CD4-positive, alpha-beta memory T cell (primary cell): ENCODE measurements at regions not wholly inside any gene's neighbourhood (a gene's known extent, or its start where the extent isn't known, plus 50 kb on each side); places are given as distances from the start of the nearest gene placed in this dataset.
"Not testable (repeated sequence)": the region's sequence is repeated elsewhere in the genome, so short reads cannot be mapped to it uniquely, and the experiment has no call there.

Experiments used
- CTCF ChIA-PET: fragments of 350-600 bp; sonication (Branson Sonifier 250); formaldehyde crosslinking; loops from one replicate; lab custom pipeline; 2021; ENCODE audit warnings: inconsistent platforms; ENCODE audit not compliant: partially characterized antibody; lab: Charles Lee
- POLR2A ChIA-PET: fragments of 350-600 bp; sonication (Branson Sonifier 250); formaldehyde crosslinking; loops from one replicate; lab custom pipeline; 2021; ENCODE audit not compliant: partially characterized antibody; lab: Charles Lee
- DNase-seq, 5 donors: peaks; one replicate each; pipeline versions ENCODE4 v3.0.0 to v3.0.0-alpha.2; 2020 to 2022; ENCODE audit warnings: mixed read lengths in 1 of 5
- H3K27ac ChIP-seq: one replicate; pipeline ENCODE4 v1.7.0; 2013; ENCODE audit warnings: low read depth, low read length
- H3K27me3 ChIP-seq: 2 replicates; pipeline ENCODE4 v1.7.0; 2013; ENCODE audit warnings: mild to moderate bottlenecking, low read length, moderate library complexity; ENCODE audit not compliant: insufficient read depth
- H3K36me3 ChIP-seq: 2 replicates; pipeline ENCODE4 v1.7.0; 2013; ENCODE audit warnings: mild to moderate bottlenecking, low read length, moderate library complexity; ENCODE audit not compliant: insufficient read depth
- H3K4me1 ChIP-seq: 2 replicates; pipeline ENCODE4 v1.7.0; 2013; ENCODE audit warnings: mild to moderate bottlenecking, low read length, moderate library complexity; ENCODE audit not compliant: insufficient read depth
- H3K4me3 ChIP-seq, 2 donors: one replicate each; pipeline ENCODE4 v1.7.0; 2013; ENCODE audit warnings: low read length in 2 of 2, mild to moderate bottlenecking in 1 of 2
- H3K9me3 ChIP-seq, 2 donors: one replicate each; pipeline ENCODE4 v1.7.0; 2013; ENCODE audit warnings: low read length in 2 of 2, control low read depth in 1 of 2; ENCODE audit not compliant: control insufficient read depth in 1 of 2
- H3K27ac Mint-ChIP-seq, 7 donors: one replicate each; pipeline ENCODE4 v1.8.0; 2020 to 2021; ENCODE audit warnings: mixed read lengths in 7 of 7, mild to moderate bottlenecking in 6 of 7, inconsistent platforms in 3 of 7, moderate library complexity in 3 of 7
- H3K27me3 Mint-ChIP-seq, 2 donors: one replicate each; pipeline ENCODE4 v1.8.0; 2020 to 2021; ENCODE audit warnings: mixed read lengths in 2 of 2
- H3K36me3 Mint-ChIP-seq, 2 donors: one replicate each; pipeline ENCODE4 v1.8.0; 2020 to 2021; ENCODE audit warnings: mixed read lengths in 2 of 2, inconsistent platforms in 1 of 2, mild to moderate bottlenecking in 1 of 2
- H3K4me1 Mint-ChIP-seq, 4 donors: one replicate each; pipeline ENCODE4 v1.8.0; 2020 to 2021; ENCODE audit warnings: mixed read lengths in 4 of 4, mild to moderate bottlenecking in 1 of 4
- H3K4me3 Mint-ChIP-seq, 8 donors: one replicate each; pipeline ENCODE4 v1.8.0; 2020 to 2021; ENCODE audit warnings: mixed read lengths in 8 of 8, mild to moderate bottlenecking in 7 of 8, moderate library complexity in 6 of 8, inconsistent platforms in 3 of 8
- H3K9me3 Mint-ChIP-seq, 8 donors: one replicate each; pipeline ENCODE4 v1.8.0; 2020 to 2021; ENCODE audit warnings: mixed read lengths in 8 of 8, mild to moderate bottlenecking in 5 of 8, inconsistent platforms in 3 of 8, moderate library complexity in 1 of 8
- intact Hi-C: fragments of 100-400 bp; cut with micrococcal nuclease; formaldehyde crosslinking; loops from one replicate; pipeline ENCODE4 v1.15.1; 2023

GRCh38 chr2:180234991-180235390 is 227.9 kb upstream of the CWC22 start:
- H3K27me3 Mint-ChIP-seq, H3K9me3 ChIP-seq, POLR2A ChIA-PET, intact Hi-C loops, H3K36me3 ChIP-seq, H3K4me1 Mint-ChIP-seq, H3K27ac Mint-ChIP-seq, H3K4me1 ChIP-seq, CTCF ChIA-PET, H3K9me3 Mint-ChIP-seq, H3K27me3 ChIP-seq, DNase-seq, H3K4me3 ChIP-seq, H3K4me3 Mint-ChIP-seq, H3K27ac ChIP-seq, H3K36me3 Mint-ChIP-seq: not testable (repeated sequence)

- Histone ChIP-seq H3K9me3 (no peaks in the 10 kb centered on the region), H3K4me3 (no peak overlapping the region), H3K27ac (no peak overlapping the region), H3K4me1 (no peaks in the 10 kb centered on the region), H3K36me3 (no peaks in the 10 kb centered on the region), H3K27me3 (no peaks in the 10 kb centered on the region)
- ChIA-PET CTCF (no interaction called here), POLR2A (no interaction called here)
- H3K27ac Mint-ChIP-seq: no peak overlapping the region
- DNase-seq: no peak
- intact Hi-C loops: no loop called here
- H3K9me3 Mint-ChIP-seq: peaks cover 0 to 3% (median 0%) of the 10 kb centered on the region in 8 donors
- H3K4me1 Mint-ChIP-seq: no peaks in the 10 kb centered on the region
- no peaks in the 10 kb centered on the region for H3K36me3 Mint-ChIP-seq
- H3K4me3 Mint-ChIP-seq: no peak overlapping the region
- H3K27me3 Mint-ChIP-seq: peaks cover 0 to 2% of the 10 kb centered on the region in 2 donors
Measured at GRCh38 chr2:180231015-180231414, 223.9 kb upstream of the CWC22 start.

- intact Hi-C loops: no loop called here
- POLR2A ChIA-PET: no interaction called here
- H3K36me3 Mint-ChIP-seq: no peaks in the 10 kb centered on the region
- Histone ChIP-seq H3K27me3 (no peaks in the 10 kb centered on the region), H3K9me3 (no peaks in the 10 kb centered on the region), H3K27ac (no peak overlapping the region), H3K4me3 (no peak overlapping the region), H3K36me3 (no peaks in the 10 kb centered on the region), H3K4me1 (no peaks in the 10 kb centered on the region)
- H3K27ac Mint-ChIP-seq: no peak overlapping the region
- CTCF ChIA-PET: no interaction called here
- H3K27me3 Mint-ChIP-seq: peaks cover 0 to 2% of the 10 kb centered on the region in 2 donors
- no peaks in the 10 kb centered on the region for H3K4me1 Mint-ChIP-seq
- H3K4me3 Mint-ChIP-seq: no peak overlapping the region
- peaks cover 0 to 9% (median 5%) of the 10 kb centered on the region in 8 donors for H3K9me3 Mint-ChIP-seq
- no peak for DNase-seq
Measured at GRCh38 chr2:180227461-180227860, 220.4 kb upstream of the CWC22 start.

- intact Hi-C loops: no loop called here
- ChIA-PET POLR2A (no interaction called here), CTCF (no interaction called here)
- peaks cover 0 to 9% (median 5%) of the 10 kb centered on the region in 8 donors for H3K9me3 Mint-ChIP-seq
- Histone ChIP-seq H3K4me1 (no peaks in the 10 kb centered on the region), H3K9me3 (no peaks in the 10 kb centered on the region), H3K27ac (no peak overlapping the region), H3K4me3 (no peak overlapping the region), H3K27me3 (no peaks in the 10 kb centered on the region), H3K36me3 (no peaks in the 10 kb centered on the region)
- no peaks in the 10 kb centered on the region for H3K4me1 Mint-ChIP-seq
- no peak for DNase-seq
- no peak overlapping the region for H3K27ac Mint-ChIP-seq
- peaks cover 0 to 2% of the 10 kb centered on the region in 2 donors for H3K27me3 Mint-ChIP-seq
- no peak overlapping the region for H3K4me3 Mint-ChIP-seq
- H3K36me3 Mint-ChIP-seq: no peaks in the 10 kb centered on the region
Measured at GRCh38 chr2:180225118-180225517, 218.0 kb upstream of the CWC22 start.

- Histone ChIP-seq H3K27ac (no peak overlapping the region), H3K27me3 (no peaks in the 10 kb centered on the region), H3K36me3 (no peaks in the 10 kb centered on the region), H3K9me3 (no peaks in the 10 kb centered on the region), H3K4me3 (no peak overlapping the region), H3K4me1 (no peaks in the 10 kb centered on the region)
- no peak overlapping the region for H3K4me3 Mint-ChIP-seq
- ChIA-PET POLR2A (no interaction called here), CTCF (no interaction called here)
- H3K27me3 Mint-ChIP-seq: no peaks in the 10 kb centered on the region
- no peaks in the 10 kb centered on the region for H3K36me3 Mint-ChIP-seq
- no peaks in the 10 kb centered on the region for H3K4me1 Mint-ChIP-seq
- H3K27ac Mint-ChIP-seq: no peak overlapping the region
- H3K9me3 Mint-ChIP-seq: peaks cover 0 to 10% (median 5%) of the 10 kb centered on the region in 8 donors
- intact Hi-C loops: no loop called here
- DNase-seq: no peak
Measured at GRCh38 chr2:180222644-180223043, 215.5 kb upstream of the CWC22 start.

- Histone ChIP-seq H3K9me3 (no peaks in the 10 kb centered on the region), H3K4me1 (no peaks in the 10 kb centered on the region), H3K27ac (no peak overlapping the region), H3K4me3 (no peak overlapping the region), H3K36me3 (no peaks in the 10 kb centered on the region), H3K27me3 (no peaks in the 10 kb centered on the region)
- CTCF ChIA-PET: no interaction called here
- Mint-ChIP-seq H3K27me3 (no peaks in the 10 kb centered on the region), H3K27ac (no peak overlapping the region), H3K36me3 (no peaks in the 10 kb centered on the region), H3K4me3 (no peak overlapping the region), H3K4me1 (no peaks in the 10 kb centered on the region), H3K9me3 (peaks cover 0 to 20% (median 8%) of the 10 kb centered on the region in 8 donors)
- intact Hi-C loops: no loop called here
- POLR2A ChIA-PET: no interaction called here
- DNase-seq: no peak
Measured at GRCh38 chr2:180219491-180219890, 212.4 kb upstream of the CWC22 start.

GRCh38 chr2:180208841-180209240 is 201.7 kb upstream of the CWC22 start:
- Mint-ChIP-seq H3K27me3 (peaks cover 3 to 4% of the 10 kb centered on the region in 2 donors), H3K4me3 (no peak overlapping the region), H3K27ac (no peak overlapping the region), H3K9me3 (peaks cover 0 to 2% (median 0%) of the 10 kb centered on the region in 8 donors), H3K4me1 (no peaks in the 10 kb centered on the region), H3K36me3 (no peaks in the 10 kb centered on the region)
- ChIA-PET CTCF (no interaction called here), POLR2A (no interaction called here)
- intact Hi-C loops: no loop called here
- Histone ChIP-seq H3K36me3 (no peaks in the 10 kb centered on the region), H3K4me1 (no peaks in the 10 kb centered on the region), H3K27me3 (no peaks in the 10 kb centered on the region), H3K27ac (no peak overlapping the region), H3K9me3 (no peaks in the 10 kb centered on the region), H3K4me3 (no peak overlapping the region)
- no peak for DNase-seq

GRCh38 chr2:180205621-180206235 is 198.6 kb upstream of the CWC22 start:
- DNase-seq: no peak
- no peaks in the 10 kb centered on the region for H3K36me3 Mint-ChIP-seq
- H3K27me3 ChIP-seq: no peaks in the 10 kb centered on the region
- H3K4me3 ChIP-seq: no peak overlapping the region
- H3K27me3 Mint-ChIP-seq: no peaks in the 10 kb centered on the region
- no peaks in the 10 kb centered on the region for H3K36me3 ChIP-seq
- H3K4me1 Mint-ChIP-seq: no peaks in the 10 kb centered on the region
- no peaks in the 10 kb centered on the region for H3K9me3 ChIP-seq
- CTCF ChIA-PET: no interaction called here
- POLR2A ChIA-PET: no interaction called here
- H3K4me3 Mint-ChIP-seq: no peak overlapping the region
- H3K4me1 ChIP-seq: no peaks in the 10 kb centered on the region
- H3K27ac Mint-ChIP-seq: no peak overlapping the region
- no peaks in the 10 kb centered on the region for H3K9me3 Mint-ChIP-seq
- H3K27ac ChIP-seq: no peak overlapping the region
- intact Hi-C loops: no loop called here
